ENCODE measurements at regions not wholly inside any gene's neighbourhood (a gene's known extent, or its start where the extent isn't known, plus 50 kb on each side); places are given as distances from the start of the nearest gene placed in this dataset.

DNA sequence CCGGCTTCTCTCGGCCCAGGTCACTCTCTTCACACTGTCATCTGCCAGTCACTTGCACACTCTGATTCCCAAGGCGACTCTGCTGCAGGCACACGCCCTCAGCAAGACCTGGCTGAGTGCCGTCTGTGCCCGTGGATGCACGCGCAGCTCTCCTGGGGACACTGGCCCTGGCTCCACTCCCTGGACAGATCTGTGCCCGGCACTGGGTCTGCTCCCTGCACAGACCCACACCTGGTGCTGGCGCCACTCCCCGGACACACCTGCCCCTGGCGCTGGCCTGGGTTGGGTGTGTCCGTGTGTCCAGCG is 133.2 kb downstream of the DNAJB6 start:
- no peak for DNase-seq (ENCODE audit: low spot score)
- no peak overlapping the region for H3K4me3 ChIP-seq
- H3K4me1 ChIP-seq (ENCODE audit: insufficient read depth), result no peaks in the 10 kb centered on the region
- no peaks in the 10 kb centered on the region for H3K79me2 ChIP-seq
- no peaks in the 10 kb centered on the region for H3K27me3 ChIP-seq
- no peaks in the 10 kb centered on the region for H3K36me3 ChIP-seq (replicated peaks; ENCODE audit: insufficient read depth, low read depth)
- no peak overlapping the region for H3K27ac ChIP-seq
- no peaks in the 10 kb centered on the region for H4K20me1 ChIP-seq (ENCODE audit: insufficient read depth, poor library complexity, severe bottlenecking)
- H3K9me3 ChIP-seq (ENCODE audit: low read depth), result no peaks in the 10 kb centered on the region
- TF ChIP-seq EZH2 (IDR thresholded peaks at IDR 0.05; ENCODE audit: borderline replicate concordance) (no peak), EZH2phosphoT487 (IDR thresholded peaks at IDR 0.05; ENCODE audit: low read depth, severe bottlenecking, unreplicated experiment) (no peak), CTCF (IDR thresholded peaks at IDR 0.05; ENCODE audit: poor library complexity) (no peak)
- WGBS (ENCODE audit: low lambda C conversion rate, missing lambda C conversion rate), result 92% methylated on average over 13 of the region's 14 CpGs
- H2AFZ ChIP-seq, result no peak overlapping the region
- no peak overlapping the region for H3K4me2 ChIP-seq
- no peaks in the 10 kb centered on the region for H3K9me2 ChIP-seq (replicated peaks; ENCODE audit: insufficient read depth)

- Histone ChIP-seq H3K36me3 (replicated peaks; ENCODE audit: insufficient read depth, low read depth) (no peaks in the 10 kb centered on the region), H3K4me1 (ENCODE audit: insufficient read depth) (no peaks in the 10 kb centered on the region), H3K4me3 (no peak overlapping the region), H3K27ac (no peak overlapping the region), H3K9me3 (ENCODE audit: low read depth) (no peaks in the 10 kb centered on the region), H3K4me2 (no peak overlapping the region), H3K27me3 (no peaks in the 10 kb centered on the region), H2AFZ (no peak overlapping the region), H3K79me2 (no peaks in the 10 kb centered on the region), H4K20me1 (ENCODE audit: insufficient read depth, poor library complexity, severe bottlenecking) (no peaks in the 10 kb centered on the region), H3K9me2 (replicated peaks; ENCODE audit: insufficient read depth) (no peaks in the 10 kb centered on the region)
- TF ChIP-seq CTCF (IDR thresholded peaks at IDR 0.05; ENCODE audit: poor library complexity), result no peak
- no peak for TF ChIP-seq EZH2phosphoT487 (IDR thresholded peaks at IDR 0.05; ENCODE audit: low read depth, severe bottlenecking, unreplicated experiment)
- DNase-seq (ENCODE audit: low spot score), result no peak
- 93% methylated on average over 16 of the region's 17 CpGs for WGBS (ENCODE audit: low lambda C conversion rate, missing lambda C conversion rate)
Observed at GRCh38 chr7:157470701-157471131, 133.9 kb downstream of the DNAJB6 start.

- H4K20me1 ChIP-seq (ENCODE audit: insufficient read depth, poor library complexity, severe bottlenecking), result no peaks in the 10 kb centered on the region
- H3K9me2 ChIP-seq (replicated peaks; ENCODE audit: insufficient read depth), result no peaks in the 10 kb centered on the region
- DNase-seq (ENCODE audit: low spot score), result no peak
- H3K27me3 ChIP-seq, result no peaks in the 10 kb centered on the region
- no peaks in the 10 kb centered on the region for H3K4me1 ChIP-seq (ENCODE audit: insufficient read depth)
- no peak overlapping the region for H3K4me3 ChIP-seq
- H3K79me2 ChIP-seq, result no peaks in the 10 kb centered on the region
- H3K4me2 ChIP-seq, result no peak overlapping the region
- no peak overlapping the region for H2AFZ ChIP-seq
- TF ChIP-seq CTCF (IDR thresholded peaks at IDR 0.05; ENCODE audit: poor library complexity) (no peak), EZH2phosphoT487 (IDR thresholded peaks at IDR 0.05; ENCODE audit: low read depth, severe bottlenecking, unreplicated experiment) (no peak), EZH2 (IDR thresholded peaks at IDR 0.05; ENCODE audit: borderline replicate concordance) (no peak)
- WGBS (ENCODE audit: low lambda C conversion rate, missing lambda C conversion rate), result 85% methylated on average over 11 of the region's 11 CpGs
- no peaks in the 10 kb centered on the region for H3K9me3 ChIP-seq (ENCODE audit: low read depth)
- H3K27ac ChIP-seq, result no peak overlapping the region
- H3K36me3 ChIP-seq (replicated peaks; ENCODE audit: insufficient read depth, low read depth), result no peaks in the 10 kb centered on the region
Observed at GRCh38 chr7:157471259-157472125, 134.7 kb downstream of the DNAJB6 start.

Data from hepatocyte (in vitro differentiated cells).